Osteoblast (primary cell): ENCODE measurements at regions not wholly inside any gene's neighbourhood (a gene's known extent, or its start where the extent isn't known, plus 50 kb on each side); places are given as distances from the start of the nearest gene placed in this dataset.

Source experiments
- DNase-seq: peaks from one replicate; pipeline ENCODE4 v3.0.0; 2011; ENCODE audit warnings: low spot score, mixed read lengths; ENCODE audit not compliant: insufficient read length; ENCODE audit errors: missing footprints
- H2AFZ ChIP-seq: 2 replicates; pipeline ENCODE4 v1.6.0; 2011; ENCODE audit warnings: mild to moderate bottlenecking, low read length
- H3K27ac ChIP-seq: 2 replicates; pipeline ENCODE4 v1.5.1; 2011; ENCODE audit warnings: mild to moderate bottlenecking, low read depth, low read length, moderate library complexity
- H3K27me3 ChIP-seq: 2 replicates; pipeline ENCODE4 v1.6.0; 2012; ENCODE audit warnings: mild to moderate bottlenecking, control low read depth, inconsistent platforms, low read length, moderate library complexity; ENCODE audit not compliant: insufficient read depth
- H3K36me3 ChIP-seq: 2 replicates; pipeline ENCODE4 v1.5.1; 2011; ENCODE audit warnings: mild to moderate bottlenecking, low read length, control low read depth, moderate library complexity; ENCODE audit not compliant: insufficient read depth
- H3K4me1 ChIP-seq: 2 replicates; pipeline ENCODE4 v1.5.1; 2011; ENCODE audit warnings: mild to moderate bottlenecking, low read length, control low read depth, moderate library complexity; ENCODE audit not compliant: insufficient read depth
- H3K4me2 ChIP-seq: 2 replicates; pipeline ENCODE4 v1.6.0; 2011; ENCODE audit warnings: mild to moderate bottlenecking, low read length; ENCODE audit not compliant: insufficient read depth
- H3K4me3 ChIP-seq: fragments of 200-600 bp; sonication (generic); 3 replicates; pipeline ENCODE4 v1.5.1; 2012; ENCODE audit warnings: mild to moderate bottlenecking, low read length, inconsistent platforms; ENCODE audit not compliant: insufficient read depth
- H3K79me2 ChIP-seq: 2 replicates; pipeline ENCODE4 v1.6.0; 2012; ENCODE audit warnings: mild to moderate bottlenecking, low read length, control low read depth, inconsistent platforms; ENCODE audit not compliant: insufficient read depth
- H3K9me3 ChIP-seq: 2 replicates; pipeline ENCODE4 v1.5.1; 2011; ENCODE audit warnings: low read depth, low read length, control low read depth
- H4K20me1 ChIP-seq: 2 replicates; pipeline ENCODE4 v1.6.0; 2012; ENCODE audit warnings: mild to moderate bottlenecking, low read length, control low read depth; ENCODE audit not compliant: insufficient read depth
- TF ChIP-seq, protein P1 (sequence below): IDR thresholded peaks from 2 replicates; pipeline ENCODE4 v1.5.1; 2011; ENCODE audit warnings: mild to moderate bottlenecking, low read depth, low read length, moderate library complexity; ENCODE audit errors: extremely low read depth

DNA sequence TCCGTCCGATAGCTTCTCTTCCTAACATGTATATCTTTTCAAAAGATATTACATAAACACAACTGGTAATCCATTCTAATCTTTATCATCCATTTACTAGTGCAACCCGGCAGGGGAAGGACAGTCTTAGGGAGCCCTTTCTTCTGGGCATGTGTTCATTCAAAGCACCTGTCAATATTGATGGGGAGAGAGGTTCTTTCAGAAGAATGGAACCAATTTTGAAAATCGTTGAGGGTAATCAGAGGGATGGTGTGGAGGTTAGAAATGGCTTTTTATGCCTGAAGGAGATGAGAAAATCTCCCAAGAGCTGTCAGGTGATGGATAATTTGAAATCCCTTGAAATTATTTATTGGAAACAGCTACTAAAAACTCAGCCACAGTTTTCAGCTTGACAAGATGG, 561.9 kb upstream of the DCC start:
- TF ChIP-seq, protein P1, sequence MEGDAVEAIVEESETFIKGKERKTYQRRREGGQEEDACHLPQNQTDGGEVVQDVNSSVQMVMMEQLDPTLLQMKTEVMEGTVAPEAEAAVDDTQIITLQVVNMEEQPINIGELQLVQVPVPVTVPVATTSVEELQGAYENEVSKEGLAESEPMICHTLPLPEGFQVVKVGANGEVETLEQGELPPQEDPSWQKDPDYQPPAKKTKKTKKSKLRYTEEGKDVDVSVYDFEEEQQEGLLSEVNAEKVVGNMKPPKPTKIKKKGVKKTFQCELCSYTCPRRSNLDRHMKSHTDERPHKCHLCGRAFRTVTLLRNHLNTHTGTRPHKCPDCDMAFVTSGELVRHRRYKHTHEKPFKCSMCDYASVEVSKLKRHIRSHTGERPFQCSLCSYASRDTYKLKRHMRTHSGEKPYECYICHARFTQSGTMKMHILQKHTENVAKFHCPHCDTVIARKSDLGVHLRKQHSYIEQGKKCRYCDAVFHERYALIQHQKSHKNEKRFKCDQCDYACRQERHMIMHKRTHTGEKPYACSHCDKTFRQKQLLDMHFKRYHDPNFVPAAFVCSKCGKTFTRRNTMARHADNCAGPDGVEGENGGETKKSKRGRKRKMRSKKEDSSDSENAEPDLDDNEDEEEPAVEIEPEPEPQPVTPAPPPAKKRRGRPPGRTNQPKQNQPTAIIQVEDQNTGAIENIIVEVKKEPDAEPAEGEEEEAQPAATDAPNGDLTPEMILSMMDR = no peak
- Histone ChIP-seq H4K20me1 (no peaks in the 10 kb centered on the region), H3K27ac (no peak overlapping the region), H3K4me2 (no peak overlapping the region), H3K27me3 (no peaks in the 10 kb centered on the region), H3K4me1 (no peaks in the 10 kb centered on the region), H3K36me3 (no peaks in the 10 kb centered on the region), H2AFZ (no peak overlapping the region), H3K9me3 (no peaks in the 10 kb centered on the region), H3K4me3 (no peak overlapping the region), H3K79me2 (no peaks in the 10 kb centered on the region)
- no peak for DNase-seq

DNA sequence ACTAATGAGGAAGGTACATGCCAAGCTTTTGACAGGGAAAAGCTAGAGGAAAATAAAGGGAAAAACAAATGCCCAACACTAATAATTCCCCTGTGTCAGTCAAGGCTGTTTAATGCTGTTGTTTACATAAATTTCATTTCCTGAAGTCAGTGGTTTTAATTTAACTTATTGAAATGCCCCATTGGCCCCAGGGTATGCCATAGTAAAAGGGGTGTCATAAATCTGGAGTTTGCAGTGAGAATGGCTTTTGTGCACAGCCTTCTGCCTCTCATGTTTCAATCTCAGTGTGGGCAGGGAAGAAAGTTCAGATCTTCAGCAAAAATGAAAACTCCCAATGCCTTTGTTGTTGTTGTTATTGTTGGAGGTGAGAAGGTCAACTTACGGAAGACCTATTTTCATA, 550.1 kb upstream of the DCC start:
- H3K4me3 ChIP-seq = no peak overlapping the region
- H2AFZ ChIP-seq = no peak overlapping the region
- no peak overlapping the region for H3K27ac ChIP-seq
- no peak for DNase-seq
- H3K9me3 ChIP-seq = no peaks in the 10 kb centered on the region
- H3K4me1 ChIP-seq = no peaks in the 10 kb centered on the region
- H4K20me1 ChIP-seq = no peaks in the 10 kb centered on the region
- TF ChIP-seq, protein P1 = no peak
- H3K36me3 ChIP-seq = no peaks in the 10 kb centered on the region
- no peaks in the 10 kb centered on the region for H3K79me2 ChIP-seq
- no peaks in the 10 kb centered on the region for H3K27me3 ChIP-seq
- no peak overlapping the region for H3K4me2 ChIP-seq

DNA sequence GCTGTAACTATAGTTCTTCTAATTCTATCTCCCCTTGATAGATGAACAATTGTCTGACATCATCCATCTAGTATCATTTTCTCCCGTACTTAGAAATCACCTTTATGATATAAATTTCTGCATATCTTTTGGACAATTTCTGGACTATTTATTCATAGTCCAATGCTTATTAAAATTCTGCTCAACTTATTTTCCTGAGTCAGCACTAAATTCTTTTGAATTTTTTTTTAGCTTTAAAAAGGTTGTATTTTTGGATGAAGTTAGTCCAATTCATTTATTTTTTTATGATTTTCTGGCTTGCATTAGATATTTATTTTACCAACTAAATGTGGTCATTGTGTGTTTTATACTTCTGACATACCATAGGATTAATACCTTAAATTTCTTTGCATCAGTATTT, 538.5 kb upstream of the DCC start:
- H3K4me3 ChIP-seq = no peak overlapping the region
- H3K4me1 ChIP-seq = no peaks in the 10 kb centered on the region
- H3K79me2 ChIP-seq = no peaks in the 10 kb centered on the region
- no peaks in the 10 kb centered on the region for H3K36me3 ChIP-seq
- H3K27ac ChIP-seq = no peak overlapping the region
- no peaks in the 10 kb centered on the region for H3K27me3 ChIP-seq
- no peaks in the 10 kb centered on the region for H4K20me1 ChIP-seq
- DNase-seq = peak; percentile 13
- no peak overlapping the region for H2AFZ ChIP-seq
- no peak overlapping the region for H3K4me2 ChIP-seq
- peaks cover 2% of the 10 kb centered on the region for H3K9me3 ChIP-seq
- TF ChIP-seq, protein P1 = no peak

DNA sequence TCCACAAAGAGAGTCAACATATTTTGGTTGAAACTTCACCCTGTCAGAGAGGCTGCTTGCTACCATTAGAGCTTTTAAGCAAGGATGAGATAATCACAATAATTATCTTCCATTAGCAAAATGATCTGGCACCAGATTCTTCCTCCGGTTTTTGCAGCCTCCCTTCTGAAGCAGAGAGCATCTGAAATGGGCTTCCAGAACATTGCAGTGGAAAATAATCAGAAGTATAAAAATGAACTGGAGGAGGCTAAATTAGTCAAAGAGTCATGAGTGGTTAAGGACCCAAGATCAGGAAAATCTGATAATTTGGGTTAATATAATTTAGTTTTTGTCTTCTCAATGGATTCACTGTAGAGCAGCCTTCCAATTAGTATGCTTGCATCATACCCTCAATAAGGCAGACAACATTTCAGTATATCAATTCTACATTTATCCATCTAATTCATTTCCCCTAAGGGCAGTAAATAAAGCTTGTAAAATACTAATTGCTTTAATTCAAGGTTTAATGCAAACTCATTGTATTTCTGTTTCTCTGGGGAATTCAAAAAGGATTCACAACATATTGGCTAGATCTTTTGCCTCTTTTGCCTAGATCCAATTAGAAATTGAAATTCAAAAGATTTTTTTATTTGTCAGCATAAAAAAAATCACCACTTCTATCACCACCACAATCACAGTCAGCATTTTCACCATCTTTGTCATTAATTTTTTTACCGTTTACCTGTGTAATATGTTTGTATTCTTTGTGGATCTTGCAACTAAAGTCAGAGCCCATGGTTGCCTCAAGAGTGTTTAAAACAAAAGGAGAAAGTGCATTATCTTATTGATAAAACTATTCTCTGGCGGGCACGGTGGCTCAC, 537.2 kb upstream of the DCC start:
- TF ChIP-seq, protein P1 = no peak
- Histone ChIP-seq H2AFZ (no peak overlapping the region), H3K79me2 (no peaks in the 10 kb centered on the region), H3K4me2 (no peak overlapping the region), H3K9me3 (peaks cover 2% of the 10 kb centered on the region), H3K27me3 (no peaks in the 10 kb centered on the region), H3K27ac (no peak overlapping the region), H3K36me3 (no peaks in the 10 kb centered on the region), H3K4me1 (no peaks in the 10 kb centered on the region), H3K4me3 (no peak overlapping the region), H4K20me1 (no peaks in the 10 kb centered on the region)
- DNase-seq = no peak
